22Rv1 (cell line): ENCODE measurements at regions not wholly inside any gene's neighbourhood (a gene's known extent, or its start where the extent isn't known, plus 50 kb on each side); places are given as distances from the start of the nearest gene placed in this dataset.

Experiments used
- ZFX ChIP-seq: fragments of 450-650 bp; IDR thresholded peaks from 2 replicates; pipeline ENCODE4 v1.6.1; 2017; ENCODE audit warnings: antibody characterized with exemption, borderline replicate concordance
- TF ChIP-seq, protein P1 (sequence below): fragments of 450-650 bp; IDR thresholded peaks from 2 replicates; pipeline ENCODE4 v1.5.1; 2017; ENCODE audit warnings: mild to moderate bottlenecking

DNA sequence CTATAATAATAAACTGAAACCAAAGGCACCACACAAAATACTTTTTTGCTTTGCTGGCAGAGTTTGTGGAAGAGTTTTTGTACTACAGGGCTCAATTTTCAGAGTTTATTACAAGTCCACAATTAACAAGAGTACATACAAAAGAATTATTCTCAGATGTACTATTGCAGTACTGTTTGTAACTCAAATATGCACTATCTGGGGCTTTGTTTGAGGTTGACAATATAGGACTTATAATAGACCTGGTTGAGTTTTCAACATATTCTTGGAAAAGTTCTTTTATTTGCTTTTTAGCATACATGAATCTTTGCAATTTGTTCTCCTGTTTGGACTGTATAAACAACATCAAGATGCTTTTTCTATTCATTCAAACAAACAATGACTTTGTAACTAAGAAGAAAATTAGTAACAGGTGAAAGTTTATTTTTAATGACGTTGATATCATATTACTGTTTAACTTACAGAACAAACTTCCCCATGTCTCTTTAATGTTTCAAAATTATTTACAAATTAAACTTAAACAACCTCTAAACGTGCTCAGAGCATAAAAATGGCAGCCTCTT, 407.4 kb upstream of the PRICKLE1 start:
- TF ChIP-seq, protein P1, sequence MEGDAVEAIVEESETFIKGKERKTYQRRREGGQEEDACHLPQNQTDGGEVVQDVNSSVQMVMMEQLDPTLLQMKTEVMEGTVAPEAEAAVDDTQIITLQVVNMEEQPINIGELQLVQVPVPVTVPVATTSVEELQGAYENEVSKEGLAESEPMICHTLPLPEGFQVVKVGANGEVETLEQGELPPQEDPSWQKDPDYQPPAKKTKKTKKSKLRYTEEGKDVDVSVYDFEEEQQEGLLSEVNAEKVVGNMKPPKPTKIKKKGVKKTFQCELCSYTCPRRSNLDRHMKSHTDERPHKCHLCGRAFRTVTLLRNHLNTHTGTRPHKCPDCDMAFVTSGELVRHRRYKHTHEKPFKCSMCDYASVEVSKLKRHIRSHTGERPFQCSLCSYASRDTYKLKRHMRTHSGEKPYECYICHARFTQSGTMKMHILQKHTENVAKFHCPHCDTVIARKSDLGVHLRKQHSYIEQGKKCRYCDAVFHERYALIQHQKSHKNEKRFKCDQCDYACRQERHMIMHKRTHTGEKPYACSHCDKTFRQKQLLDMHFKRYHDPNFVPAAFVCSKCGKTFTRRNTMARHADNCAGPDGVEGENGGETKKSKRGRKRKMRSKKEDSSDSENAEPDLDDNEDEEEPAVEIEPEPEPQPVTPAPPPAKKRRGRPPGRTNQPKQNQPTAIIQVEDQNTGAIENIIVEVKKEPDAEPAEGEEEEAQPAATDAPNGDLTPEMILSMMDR = no peak
- TF ChIP-seq ZFX = no peak
